ENCODE measurements at regions not wholly inside any gene's neighbourhood (a gene's known extent, or its start where the extent isn't known, plus 50 kb on each side); places are given as distances from the start of the nearest gene placed in this dataset.

GRCh38 chr1:234961456-234962339 lies 166.9 kb downstream of the TOMM20 start (continued):
- TF ChIP-seq, protein P1, sequence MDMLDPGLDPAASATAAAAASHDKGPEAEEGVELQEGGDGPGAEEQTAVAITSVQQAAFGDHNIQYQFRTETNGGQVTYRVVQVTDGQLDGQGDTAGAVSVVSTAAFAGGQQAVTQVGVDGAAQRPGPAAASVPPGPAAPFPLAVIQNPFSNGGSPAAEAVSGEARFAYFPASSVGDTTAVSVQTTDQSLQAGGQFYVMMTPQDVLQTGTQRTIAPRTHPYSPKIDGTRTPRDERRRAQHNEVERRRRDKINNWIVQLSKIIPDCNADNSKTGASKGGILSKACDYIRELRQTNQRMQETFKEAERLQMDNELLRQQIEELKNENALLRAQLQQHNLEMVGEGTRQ (IDR thresholded peaks at IDR 0.05; ENCODE audit: low read depth, low read length): no peak
- TF ChIP-seq, protein P1 (CRISPR knock-in tag; IDR thresholded peaks at IDR 0.05; ENCODE audit: borderline replicate concordance): no peak
- TF ChIP-seq CEBPB (IDR thresholded peaks at IDR 0.05; ENCODE audit: borderline replicate concordance, low read depth, low read length) (no peak), GLI4 (CRISPR knock-in tag; IDR thresholded peaks at IDR 0.05; ENCODE audit: borderline replicate concordance) (no peak), ZNF24 (IDR thresholded peaks at IDR 0.05) (no peak), GABPA (IDR thresholded peaks at IDR 0.05; ENCODE audit: low read depth, low read length) (no peak), GABPA (CRISPR knock-in tag; IDR thresholded peaks at IDR 0.05; ENCODE audit: low read depth) (no peak), ATAD3A (CRISPR knock-in tag; IDR thresholded peaks at IDR 0.05) (no peak), ZUFSP (CRISPR knock-in tag; IDR thresholded peaks at IDR 0.05; ENCODE audit: borderline replicate concordance) (no peak), KLF15 (CRISPR knock-in tag; IDR thresholded peaks at IDR 0.05; ENCODE audit: borderline replicate concordance) (no peak), NRL (CRISPR knock-in tag; IDR thresholded peaks at IDR 0.05; ENCODE audit: borderline replicate concordance) (no peak), STAT5B (CRISPR knock-in tag; IDR thresholded peaks at IDR 0.05) (no peak), ZNF883 (CRISPR knock-in tag; IDR thresholded peaks at IDR 0.05; ENCODE audit: not compliant biosample characterization) (no peak), KMT2B (CRISPR knock-in tag; IDR thresholded peaks at IDR 0.05) (peak; percentile 19; the same call in 1 of the 2 replicates), ATF2 (CRISPR knock-in tag; IDR thresholded peaks at IDR 0.05) (no peak), NCOA2 (CRISPR knock-in tag; IDR thresholded peaks at IDR 0.05) (peak; percentile 32; the same call in 1 of the 2 replicates), ARID4A (CRISPR knock-in tag; IDR thresholded peaks at IDR 0.05; ENCODE audit: borderline replicate concordance) (no peak)
- TF ChIP-seq, protein P2, sequence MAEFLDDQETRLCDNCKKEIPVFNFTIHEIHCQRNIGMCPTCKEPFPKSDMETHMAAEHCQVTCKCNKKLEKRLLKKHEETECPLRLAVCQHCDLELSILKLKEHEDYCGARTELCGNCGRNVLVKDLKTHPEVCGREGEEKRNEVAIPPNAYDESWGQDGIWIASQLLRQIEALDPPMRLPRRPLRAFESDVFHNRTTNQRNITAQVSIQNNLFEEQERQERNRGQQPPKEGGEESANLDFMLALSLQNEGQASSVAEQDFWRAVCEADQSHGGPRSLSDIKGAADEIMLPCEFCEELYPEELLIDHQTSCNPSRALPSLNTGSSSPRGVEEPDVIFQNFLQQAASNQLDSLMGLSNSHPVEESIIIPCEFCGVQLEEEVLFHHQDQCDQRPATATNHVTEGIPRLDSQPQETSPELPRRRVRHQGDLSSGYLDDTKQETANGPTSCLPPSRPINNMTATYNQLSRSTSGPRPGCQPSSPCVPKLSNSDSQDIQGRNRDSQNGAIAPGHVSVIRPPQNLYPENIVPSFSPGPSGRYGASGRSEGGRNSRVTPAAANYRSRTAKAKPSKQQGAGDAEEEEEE (CRISPR knock-in tag; IDR thresholded peaks at IDR 0.05; ENCODE audit: borderline replicate concordance): no peak
